HG03571 (cell line): ENCODE measurements at regions not wholly inside any gene's neighbourhood (a gene's known extent, or its start where the extent isn't known, plus 50 kb on each side); places are given as distances from the start of the nearest gene placed in this dataset.

ENCODE experiments used
- ATAC-seq: cut with Tn5 transposase; IDR thresholded peaks from one replicate; pipeline ENCODE4 v1.9.1; 2021; ENCODE audit not compliant: unreplicated experiment

DNA sequence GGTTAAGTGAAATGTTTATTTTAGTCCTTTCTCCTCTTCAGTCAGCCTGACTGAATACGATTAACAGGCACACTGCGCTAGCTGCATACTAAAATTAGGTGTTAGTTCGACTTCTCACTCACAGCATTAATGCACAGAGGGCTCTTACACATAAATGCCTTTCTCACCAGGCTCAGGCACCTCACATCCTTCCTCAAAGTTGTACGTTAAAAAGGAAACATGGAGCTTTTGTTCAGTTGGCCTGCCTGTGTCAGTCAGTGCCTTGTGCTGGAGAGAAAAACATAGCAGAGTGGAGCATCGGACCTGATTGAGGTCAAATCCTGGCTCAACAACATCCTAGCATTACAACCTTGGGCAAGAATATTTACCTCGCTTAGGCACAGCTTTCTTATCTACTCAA, 236.0 kb upstream of the ZNF462 start:
- ATAC-seq, result no peak

DNA sequence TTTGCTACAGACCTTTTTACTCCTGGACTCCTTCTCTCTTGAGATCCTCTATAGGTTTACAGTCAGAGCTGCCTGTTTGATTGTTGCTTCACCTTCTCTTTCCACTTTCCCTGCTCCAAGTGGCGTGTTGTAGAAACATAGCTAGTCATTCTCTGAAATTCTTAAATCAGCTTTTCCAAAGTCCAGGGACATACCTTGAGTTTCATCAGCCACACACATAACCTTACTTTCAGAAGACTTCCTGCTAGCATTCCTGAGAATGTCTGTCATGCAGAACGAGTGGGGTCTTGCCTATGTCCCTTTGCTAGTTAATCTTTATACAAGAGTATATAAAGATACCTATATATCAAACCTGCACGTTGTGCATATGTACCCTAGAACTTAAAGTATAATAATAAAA, 230.3 kb upstream of the ZNF462 start:
- no peak for ATAC-seq

DNA sequence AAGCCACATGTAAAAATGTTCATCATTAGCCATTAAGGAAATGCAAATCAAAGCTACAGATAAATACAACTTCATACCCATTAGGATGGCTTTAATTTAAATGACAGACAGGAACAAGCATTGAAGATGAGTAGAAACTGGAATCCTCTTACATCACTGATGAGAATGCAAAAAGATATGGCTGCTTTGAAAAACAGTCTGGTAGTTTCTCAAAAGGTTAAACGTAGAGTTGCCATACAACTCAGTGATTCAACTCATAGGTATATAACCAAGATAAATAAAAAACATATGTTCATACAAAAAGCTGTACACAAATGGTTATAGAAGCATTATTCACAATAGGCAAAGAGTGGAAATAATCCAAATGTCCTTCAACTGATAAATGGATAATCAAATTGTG, 228.8 kb upstream of the ZNF462 start:
- ATAC-seq, result no peak

DNA sequence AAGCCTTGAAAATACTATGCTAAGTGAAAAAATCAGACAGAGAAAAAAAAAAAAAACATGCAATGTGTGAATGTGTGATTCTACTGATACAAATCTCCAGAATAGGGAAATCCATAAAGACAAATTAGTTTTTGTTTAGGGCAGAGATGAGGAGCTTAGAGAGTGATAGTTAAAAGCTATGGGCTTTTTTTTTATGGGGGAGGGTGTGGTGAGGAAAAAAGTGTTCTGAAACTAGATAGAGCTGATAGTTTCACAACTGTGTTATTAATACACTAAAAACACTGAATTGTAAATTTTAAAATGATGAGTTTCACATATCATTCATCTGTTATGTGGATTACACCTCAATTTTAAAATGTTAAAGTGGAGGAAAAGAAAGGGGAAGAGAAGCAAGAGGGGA, 228.3 kb upstream of the ZNF462 start:
- ATAC-seq, result no peak

DNA sequence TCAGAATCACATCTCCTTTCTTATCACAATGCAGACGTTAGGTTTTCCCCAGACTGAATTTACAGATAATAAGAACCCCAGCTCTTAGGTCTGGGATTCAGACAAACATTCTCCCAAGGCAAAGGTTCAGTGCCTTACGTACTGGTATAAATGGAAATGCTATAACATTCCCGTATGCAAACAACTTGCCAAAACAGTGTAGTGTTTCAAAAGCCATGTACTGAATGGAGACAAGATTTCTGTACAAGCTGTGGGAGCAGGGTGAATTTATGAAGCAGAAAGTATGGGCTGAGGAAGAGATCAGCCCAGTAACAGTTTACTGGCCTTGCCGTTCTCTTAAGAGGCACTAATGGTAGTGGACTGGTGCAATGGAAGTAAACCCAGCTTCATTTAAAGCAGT, 225.5 kb upstream of the ZNF462 start:
- no peak for ATAC-seq

DNA sequence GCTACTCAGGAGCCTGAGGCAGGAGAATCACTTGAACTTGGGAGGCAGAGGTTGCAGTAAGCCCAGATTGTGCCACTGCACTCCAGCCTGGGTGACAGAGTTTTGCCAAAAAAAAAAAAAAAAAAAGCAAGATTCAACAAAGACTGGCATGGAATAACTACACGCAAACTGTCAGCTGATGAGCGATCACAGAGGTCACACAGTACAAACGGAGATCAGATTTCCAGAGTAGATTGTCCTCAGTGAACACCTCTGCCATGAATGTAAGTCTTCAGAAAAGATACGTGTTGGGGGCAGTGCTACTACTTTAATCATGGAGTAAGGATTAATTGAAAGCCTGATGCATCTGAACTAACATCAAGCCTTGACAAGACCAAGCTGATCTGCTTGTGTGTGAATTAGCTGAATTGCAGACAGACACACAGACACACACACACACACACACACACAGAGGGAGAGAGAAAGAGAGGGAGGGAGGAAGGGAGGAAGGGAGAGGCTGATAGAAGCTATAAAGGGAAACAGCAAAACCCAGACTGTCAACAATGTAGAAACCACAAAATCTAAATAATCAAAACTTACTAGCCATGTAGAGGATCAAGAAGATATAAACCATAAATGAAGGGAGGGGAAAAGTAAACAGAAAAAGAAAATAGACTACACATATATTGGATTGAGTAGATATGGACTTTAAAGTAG, 222.9 kb upstream of the ZNF462 start:
- ATAC-seq, result no peak

DNA sequence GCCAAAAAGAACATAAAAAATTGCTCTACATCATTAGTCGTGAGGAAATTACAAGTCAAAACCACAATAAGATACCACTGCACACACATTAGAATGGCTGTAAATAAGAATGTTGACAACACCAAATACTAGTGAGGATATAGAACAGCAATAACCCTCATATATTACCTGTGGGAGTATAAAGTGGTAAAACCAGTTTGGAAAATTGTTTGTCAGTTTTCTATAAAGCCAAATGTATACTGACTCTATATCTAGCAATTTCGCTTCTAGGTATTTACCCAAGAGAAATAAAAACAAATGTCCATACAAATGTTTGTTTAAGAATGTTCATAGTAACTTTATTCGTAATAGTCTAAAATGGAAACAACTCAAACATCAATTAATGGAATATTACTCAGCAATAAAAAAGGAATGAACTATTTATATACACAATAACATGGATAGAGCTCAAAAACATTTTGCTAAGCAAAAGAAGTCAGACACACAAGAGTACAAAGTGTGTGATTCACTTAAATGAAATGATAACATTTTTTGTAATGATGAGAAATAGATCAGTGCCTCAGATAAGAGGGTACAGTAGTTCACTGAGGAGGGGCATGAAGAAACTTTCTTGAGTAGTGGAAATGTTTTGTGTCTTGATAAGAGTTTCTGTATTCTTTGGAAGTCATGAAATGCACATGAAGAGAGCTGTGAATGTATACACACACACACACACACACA, 219.6 kb upstream of the ZNF462 start:
- ATAC-seq, result no peak

DNA sequence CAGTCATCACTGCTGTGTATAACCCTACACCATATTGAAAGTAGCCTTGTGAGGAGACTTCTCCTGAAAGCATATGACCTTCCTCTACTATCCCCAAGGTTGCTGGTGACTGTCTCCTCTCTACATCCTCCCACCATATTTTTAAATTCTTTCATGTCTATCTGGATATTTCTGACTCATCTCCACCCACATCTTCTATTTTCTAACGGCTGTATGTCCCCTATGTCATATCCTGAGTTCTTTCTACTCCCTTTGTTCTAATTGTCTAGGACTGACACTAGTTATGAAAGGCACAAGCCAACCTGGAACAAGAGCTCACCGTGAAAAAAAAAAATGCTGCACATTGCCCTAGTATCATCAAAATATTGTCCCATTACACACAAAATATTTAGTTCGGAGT, 218.3 kb upstream of the ZNF462 start:
- ATAC-seq, result no peak

DNA sequence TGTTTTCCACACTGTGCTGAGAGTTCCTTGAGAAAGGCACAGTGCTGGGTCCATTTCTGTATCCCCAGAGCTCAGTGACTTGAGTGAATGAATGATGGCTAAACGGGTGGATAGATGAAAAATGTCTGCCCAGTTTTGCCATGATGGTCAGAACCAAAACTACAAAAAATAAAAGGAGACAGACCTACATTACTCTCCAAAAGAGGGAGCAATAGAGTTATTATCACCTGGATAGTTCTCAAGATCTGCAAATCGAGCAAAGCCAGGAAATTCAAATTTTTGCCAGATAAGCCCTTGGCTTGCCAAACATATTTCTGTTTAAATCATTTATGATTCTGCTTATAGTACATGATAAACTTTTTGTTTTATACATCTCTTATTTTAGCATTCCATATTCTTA, 214.2 kb upstream of the ZNF462 start:
- no peak for ATAC-seq

DNA sequence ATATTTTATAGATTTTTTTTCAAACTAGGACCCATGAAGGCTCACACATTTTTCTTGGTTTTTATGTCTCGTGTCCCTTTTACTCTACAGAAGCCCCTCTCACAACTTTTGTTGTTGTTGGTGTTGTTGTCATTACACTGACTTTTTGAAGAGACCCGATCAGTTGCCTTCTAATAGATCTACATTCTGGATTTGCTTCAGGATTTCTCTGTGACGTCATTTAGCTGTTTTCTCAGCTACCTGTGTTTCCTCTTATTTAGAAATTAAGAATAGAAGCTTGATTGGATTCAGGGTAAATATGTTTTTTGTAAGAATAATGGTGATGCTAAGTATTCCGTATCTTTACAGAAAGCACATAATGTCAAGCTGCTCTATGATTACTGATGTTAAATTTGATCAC, 213.3 kb upstream of the ZNF462 start:
- no peak for ATAC-seq

DNA sequence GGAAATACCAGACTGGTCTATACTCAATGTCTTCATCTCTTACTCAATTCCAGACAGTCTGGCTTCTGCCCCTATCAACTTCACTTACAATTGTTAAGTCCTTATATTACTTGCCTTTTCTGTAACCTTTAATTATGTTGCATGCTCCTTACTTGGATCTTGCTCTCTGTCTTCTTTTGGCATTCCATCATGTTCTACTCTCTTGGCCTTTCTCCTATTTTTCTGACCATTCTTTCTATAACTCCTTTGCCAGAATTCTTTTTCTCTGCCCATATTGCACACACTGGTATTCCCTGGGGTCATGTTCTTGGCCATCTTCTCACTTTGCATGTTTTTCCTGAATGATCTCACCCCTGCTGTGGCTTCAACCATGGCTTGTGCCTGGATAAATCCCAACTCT, 209.8 kb upstream of the ZNF462 start:
- no peak for ATAC-seq

DNA sequence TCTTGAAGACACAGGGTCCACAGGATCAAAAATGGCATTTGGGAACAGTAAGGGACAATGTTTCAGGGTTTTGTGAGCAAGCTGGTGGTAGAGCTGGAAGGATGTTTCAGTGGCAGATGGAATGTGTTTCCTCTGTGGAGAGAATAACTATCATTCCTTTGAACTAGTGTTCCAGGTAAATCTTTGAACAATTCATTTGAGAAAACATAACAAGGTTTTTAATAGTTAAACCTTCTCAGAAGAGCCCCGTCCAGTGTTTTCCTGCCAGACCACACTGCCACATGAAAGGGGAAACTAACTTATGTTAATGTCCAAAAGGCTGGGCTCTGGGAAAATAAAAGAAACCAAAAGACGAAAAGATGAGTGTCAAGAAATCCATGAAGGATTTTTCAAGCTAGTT, 207.0 kb upstream of the ZNF462 start:
- no peak for ATAC-seq

DNA sequence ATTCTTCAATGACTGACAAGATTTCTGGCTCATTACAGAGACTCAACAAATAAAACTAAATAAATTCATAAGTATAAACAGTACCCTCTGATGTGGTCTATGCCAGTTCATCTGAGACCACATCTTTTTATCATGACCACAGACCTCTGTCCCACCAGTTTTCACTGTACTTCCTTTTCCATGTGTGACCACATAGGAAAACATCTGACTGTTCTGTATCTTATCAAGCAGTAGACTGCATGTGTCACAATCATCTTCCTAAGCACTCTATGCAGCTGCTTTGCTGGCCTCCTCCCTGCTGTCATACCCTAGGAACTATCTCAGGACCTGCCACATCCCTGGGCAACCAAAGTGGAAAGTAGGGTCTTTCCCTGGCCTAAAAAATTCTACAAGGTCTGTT, 205.0 kb upstream of the ZNF462 start:
- ATAC-seq, result no peak

DNA sequence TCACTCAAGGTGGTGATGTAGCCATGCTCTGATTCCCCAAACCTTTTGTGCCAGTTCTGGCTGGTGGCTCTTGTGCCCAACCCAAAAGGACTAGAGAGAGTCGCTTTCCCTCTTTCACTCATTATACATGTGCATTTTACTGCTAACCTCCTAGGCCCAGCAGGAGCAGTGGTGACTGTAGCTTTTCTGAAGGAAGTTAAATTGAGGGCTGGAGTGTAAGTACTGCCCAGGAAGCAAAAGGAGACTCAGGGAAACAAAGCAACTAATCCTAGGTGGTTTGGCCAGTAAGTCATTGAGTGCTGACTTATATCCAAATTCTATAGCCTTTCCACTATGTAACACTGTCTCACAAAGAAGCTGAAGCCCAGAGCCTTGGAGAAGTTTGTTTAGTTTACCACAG, 194.4 kb upstream of the ZNF462 start:
- ATAC-seq, result no peak

DNA sequence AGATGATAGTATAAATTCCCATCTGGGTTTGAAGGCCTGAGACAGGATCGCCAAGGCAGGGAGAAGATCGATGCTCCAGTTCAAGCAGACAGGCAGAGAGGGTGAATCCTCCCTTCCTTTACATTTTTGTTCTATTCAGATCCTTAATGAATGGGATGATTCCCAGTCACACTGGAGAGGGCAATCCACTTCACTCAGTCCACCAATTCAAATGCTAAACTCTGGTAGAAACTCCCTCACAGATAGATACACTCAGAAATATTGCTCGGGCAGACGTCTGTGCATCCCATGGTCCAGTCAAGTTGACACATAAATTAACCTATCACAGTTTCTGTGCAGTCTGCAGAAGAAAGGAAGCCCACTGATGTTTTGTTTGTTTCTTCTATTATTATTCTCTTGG, 193.1 kb upstream of the ZNF462 start:
- no peak for ATAC-seq

DNA sequence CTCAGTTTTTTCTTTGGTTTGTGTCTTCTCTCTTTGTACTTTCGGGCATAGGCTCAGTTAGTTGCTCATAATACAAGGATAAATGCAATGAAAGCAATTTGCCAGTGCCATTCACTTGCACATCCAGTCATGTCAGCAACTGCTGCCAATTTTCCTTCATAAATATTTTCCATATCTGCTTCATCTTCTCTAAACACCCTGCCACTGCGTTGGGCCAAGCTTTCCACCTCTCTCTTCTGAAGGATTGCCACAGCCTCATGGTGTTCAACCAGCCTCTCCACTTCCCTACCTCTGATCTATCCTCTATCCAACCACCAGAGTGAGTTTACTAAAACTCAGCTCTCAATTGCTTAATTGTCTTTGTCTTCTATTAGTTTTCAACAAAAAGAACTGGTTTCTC, 192.5 kb upstream of the ZNF462 start:
- no peak for ATAC-seq

DNA sequence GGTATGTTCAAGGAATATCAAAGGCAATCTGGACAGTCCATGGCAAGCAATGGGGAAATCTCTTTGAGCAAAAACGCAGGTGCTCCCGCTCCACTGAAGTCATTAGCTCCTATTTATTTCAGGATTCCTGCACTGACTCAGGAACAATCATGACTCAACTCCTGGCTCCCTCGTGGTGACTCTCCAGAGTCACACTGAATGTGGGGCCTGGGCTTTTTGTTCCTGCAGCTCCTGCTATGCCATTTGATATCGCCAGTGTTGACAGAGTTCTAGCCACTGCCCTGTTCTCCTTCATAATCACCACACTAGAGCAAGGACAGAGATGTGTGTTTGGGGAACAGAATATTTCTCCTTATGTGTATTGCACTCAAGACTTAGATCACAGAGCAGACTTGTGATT, 187.2 kb upstream of the ZNF462 start:
- ATAC-seq, result no peak

DNA sequence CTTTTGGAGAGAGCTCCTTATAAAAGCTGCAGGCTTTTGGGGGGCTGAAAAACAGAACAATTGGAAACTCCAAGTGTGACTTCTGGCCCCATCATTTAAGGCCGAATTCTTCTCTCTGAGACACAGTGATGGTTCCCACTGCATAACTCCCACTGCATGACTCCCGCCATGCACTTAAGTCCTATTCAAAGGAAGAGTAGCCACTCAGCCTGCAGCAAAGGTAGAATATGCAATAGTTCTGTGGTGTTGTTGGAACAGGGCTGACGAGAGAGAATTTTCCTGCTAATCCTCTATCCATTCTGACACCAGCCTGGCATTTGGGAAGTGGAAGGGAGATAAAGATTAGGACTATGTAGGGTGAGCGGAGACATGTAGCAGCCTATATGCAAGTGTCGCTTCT, 185.6 kb upstream of the ZNF462 start:
- no peak for ATAC-seq

DNA sequence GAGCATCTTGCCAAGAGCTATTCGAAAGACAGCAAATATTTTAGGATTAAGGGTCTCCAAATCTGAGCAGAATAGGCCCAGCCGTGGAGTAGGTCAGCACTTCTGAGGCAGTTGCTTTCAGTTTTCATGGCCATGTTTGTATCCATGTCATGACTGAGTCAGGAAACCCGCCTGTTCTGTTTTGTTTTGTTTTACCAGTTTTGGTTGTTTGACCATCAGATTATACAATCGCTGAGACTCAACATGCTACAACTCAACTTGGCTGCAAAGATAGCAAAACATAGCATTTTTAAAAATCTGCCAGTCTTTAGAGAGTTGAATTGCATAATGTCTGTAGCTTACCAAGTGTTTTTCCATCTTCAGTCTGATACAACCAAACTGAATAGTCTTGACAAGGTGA, 185.1 kb upstream of the ZNF462 start:
- ATAC-seq, result no peak

DNA sequence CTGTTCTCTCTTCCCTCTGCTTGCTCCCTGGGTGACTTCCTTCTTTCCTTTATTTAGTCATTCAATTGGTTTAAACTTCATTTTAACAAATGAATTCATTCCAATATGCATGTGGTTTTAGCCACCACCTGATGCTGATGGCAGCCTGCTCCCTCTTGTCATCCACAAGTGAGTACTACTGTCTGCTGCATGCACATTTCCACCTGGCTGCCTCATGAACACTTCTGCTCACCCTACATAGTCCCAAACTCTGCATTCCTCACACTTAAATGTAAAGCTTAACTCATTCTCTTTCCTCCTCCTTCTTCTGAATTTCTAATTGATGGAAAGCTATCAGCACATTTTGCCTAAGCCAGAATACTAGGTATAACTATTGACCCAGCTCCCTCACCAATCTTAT, 184.7 kb upstream of the ZNF462 start:
- no peak for ATAC-seq

DNA sequence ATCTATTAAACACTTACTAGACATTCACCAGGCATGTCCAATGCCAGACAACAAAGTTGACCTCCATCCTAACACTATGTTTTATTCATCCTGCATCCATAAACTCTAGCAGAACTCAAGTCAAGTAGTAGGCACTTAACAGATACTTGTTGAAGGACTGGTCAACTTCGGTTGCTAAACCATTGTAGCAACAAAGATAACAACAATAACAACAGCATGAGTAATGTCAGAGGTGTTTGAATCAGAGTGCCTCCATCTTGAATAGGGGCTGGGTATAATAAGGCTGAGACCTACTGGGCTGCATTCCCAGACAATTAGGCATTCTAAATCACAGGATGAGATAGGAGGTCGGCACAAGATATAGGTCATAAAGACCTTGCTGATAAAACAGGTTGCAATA, 180.5 kb upstream of the ZNF462 start:
- ATAC-seq, result no peak

DNA sequence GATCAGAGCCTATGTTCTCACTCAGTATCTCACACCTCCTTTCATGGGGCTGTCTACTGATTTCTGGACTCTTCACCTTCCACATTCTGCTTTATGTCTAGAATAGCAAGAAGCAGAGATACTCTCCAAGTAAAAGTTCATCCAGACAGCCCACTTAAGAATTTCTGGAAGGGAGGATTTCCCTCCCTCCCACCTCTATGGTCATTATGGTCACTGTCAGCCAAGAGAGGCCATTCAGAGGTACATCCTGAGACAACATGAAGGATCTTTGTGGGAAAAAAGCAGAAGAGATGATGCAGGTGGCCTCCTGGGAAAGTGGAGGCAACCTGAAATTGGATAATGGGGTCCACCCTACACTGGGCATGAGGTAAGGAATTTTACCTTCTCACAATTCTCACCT, 179.5 kb upstream of the ZNF462 start:
- ATAC-seq, result no peak
